Nephron (organoid): ENCODE measurements at regions not wholly inside any gene's neighbourhood (a gene's known extent, or its start where the extent isn't known, plus 50 kb on each side); places are given as distances from the start of the nearest gene placed in this dataset.

Experiments
- H3K27ac Mint-ChIP-seq, 3 experiments: 2 replicates each; pipeline ENCODE4 v1.8.0; 2020; ENCODE audit warnings: mixed read lengths in 3 of 3, mild to moderate bottlenecking in 2 of 3, moderate library complexity in 1 of 3
- H3K27me3 Mint-ChIP-seq: 2 replicates; pipeline ENCODE4 v1.8.0; 2021; ENCODE audit warnings: low read depth, mild to moderate bottlenecking, moderate library complexity, mixed read lengths
- H3K36me3 Mint-ChIP-seq: 2 replicates; pipeline ENCODE4 v1.8.0; 2020; ENCODE audit warnings: low read depth, mixed read lengths
- H3K4me1 Mint-ChIP-seq: 2 replicates; pipeline ENCODE4 v1.8.0; 2020; ENCODE audit warnings: mixed read lengths
- H3K4me3 Mint-ChIP-seq, 3 experiments: 2 replicates each; pipeline ENCODE4 v1.8.0; 2020; ENCODE audit warnings: mild to moderate bottlenecking in 3 of 3, mixed read lengths in 3 of 3, moderate library complexity in 2 of 3
- H3K9me3 Mint-ChIP-seq: 2 replicates; pipeline ENCODE4 v1.8.0; 2020; ENCODE audit warnings: mixed read lengths
- TF ChIP-seq, protein P1 (sequence below), 3 experiments: fragments of 200-600 bp; sonication (generic); IDR thresholded peaks; one replicate each; pipeline ENCODE4 v1.5.0; 2021; ENCODE audit warnings: antibody characterized with exemption in 3 of 3; ENCODE audit not compliant: unreplicated experiment in 3 of 3

DNA sequence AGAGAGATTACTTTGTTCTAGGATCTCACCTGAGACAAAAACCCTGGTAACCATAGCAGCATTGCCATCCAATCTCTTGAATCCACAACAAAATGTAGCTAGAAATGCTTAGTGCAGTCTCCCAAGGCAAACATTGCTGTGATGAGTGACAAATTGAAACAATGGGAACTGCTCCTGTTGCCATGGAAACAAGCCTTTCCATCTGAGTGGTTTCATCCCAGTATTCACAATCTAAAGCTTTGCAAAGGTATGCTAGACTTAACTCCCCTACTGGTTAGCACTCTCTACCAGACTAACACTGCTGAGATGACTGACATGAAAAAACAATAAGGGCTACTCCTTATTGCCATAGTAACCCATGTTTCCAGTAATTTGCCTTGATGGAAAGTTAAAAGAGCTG, 172.6 kb upstream of the CNTN3 start:
- Mint-ChIP-seq H3K4me1 (no peaks in the 10 kb centered on the region), H3K27ac (no peak overlapping the region), H3K4me3 (no peak overlapping the region), H3K36me3 (no peaks in the 10 kb centered on the region), H3K9me3 (no peaks in the 10 kb centered on the region), H3K27me3 (no peaks in the 10 kb centered on the region)
- TF ChIP-seq, protein P1, sequence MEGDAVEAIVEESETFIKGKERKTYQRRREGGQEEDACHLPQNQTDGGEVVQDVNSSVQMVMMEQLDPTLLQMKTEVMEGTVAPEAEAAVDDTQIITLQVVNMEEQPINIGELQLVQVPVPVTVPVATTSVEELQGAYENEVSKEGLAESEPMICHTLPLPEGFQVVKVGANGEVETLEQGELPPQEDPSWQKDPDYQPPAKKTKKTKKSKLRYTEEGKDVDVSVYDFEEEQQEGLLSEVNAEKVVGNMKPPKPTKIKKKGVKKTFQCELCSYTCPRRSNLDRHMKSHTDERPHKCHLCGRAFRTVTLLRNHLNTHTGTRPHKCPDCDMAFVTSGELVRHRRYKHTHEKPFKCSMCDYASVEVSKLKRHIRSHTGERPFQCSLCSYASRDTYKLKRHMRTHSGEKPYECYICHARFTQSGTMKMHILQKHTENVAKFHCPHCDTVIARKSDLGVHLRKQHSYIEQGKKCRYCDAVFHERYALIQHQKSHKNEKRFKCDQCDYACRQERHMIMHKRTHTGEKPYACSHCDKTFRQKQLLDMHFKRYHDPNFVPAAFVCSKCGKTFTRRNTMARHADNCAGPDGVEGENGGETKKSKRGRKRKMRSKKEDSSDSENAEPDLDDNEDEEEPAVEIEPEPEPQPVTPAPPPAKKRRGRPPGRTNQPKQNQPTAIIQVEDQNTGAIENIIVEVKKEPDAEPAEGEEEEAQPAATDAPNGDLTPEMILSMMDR (IDR thresholded peaks at IDR 0.05; ENCODE audit: unreplicated experiment in 3 of 3) = no peak

DNA sequence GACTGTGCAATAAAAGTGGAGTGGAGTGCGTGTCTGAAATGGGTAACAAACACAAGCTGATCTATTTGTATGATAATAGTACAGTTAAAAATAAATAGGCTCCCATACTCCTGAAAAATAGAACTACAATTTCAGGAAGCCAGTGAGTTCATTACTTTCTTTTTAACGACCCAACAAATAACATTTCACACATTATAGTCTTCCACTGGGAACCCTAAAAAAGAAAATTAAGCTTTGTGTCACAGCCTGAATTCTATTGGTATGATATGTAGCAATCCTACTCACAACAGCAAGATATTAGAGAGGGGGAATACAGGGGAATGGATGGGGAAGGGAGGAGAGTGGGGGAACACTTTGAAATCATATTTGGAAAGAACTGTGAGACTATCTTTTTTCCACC, 156.9 kb upstream of the CNTN3 start:
- H3K4me3 Mint-ChIP-seq = no peak overlapping the region
- no peaks in the 10 kb centered on the region for H3K27me3 Mint-ChIP-seq
- no peaks in the 10 kb centered on the region for H3K9me3 Mint-ChIP-seq
- TF ChIP-seq, protein P1 (IDR thresholded peaks at IDR 0.05; ENCODE audit: unreplicated experiment in 3 of 3) = no peak
- no peaks in the 10 kb centered on the region for H3K36me3 Mint-ChIP-seq
- no peak overlapping the region for H3K27ac Mint-ChIP-seq
- H3K4me1 Mint-ChIP-seq = no peaks in the 10 kb centered on the region

DNA sequence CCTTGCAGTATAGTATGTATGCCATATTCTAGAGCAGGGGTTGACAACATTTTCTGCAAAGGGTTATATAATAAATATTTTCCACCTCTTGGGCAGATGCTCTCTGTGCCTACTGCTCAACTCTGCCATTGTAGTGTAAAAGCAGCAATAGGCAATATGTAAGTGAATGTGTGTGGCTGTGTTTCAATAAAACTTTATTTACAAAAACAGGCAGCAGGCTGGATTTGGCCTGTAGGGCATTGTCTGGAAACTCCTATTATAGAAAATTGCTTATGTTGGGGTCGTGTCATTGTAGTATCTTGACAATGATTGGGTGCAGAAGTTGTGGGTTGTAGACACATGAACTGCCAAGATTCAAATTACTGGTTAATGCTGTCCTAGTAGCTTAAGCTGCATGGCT, 153.6 kb upstream of the CNTN3 start:
- Mint-ChIP-seq H3K9me3 (no peaks in the 10 kb centered on the region), H3K27ac (no peak overlapping the region), H3K36me3 (no peaks in the 10 kb centered on the region), H3K4me3 (no peak overlapping the region), H3K4me1 (no peaks in the 10 kb centered on the region), H3K27me3 (no peaks in the 10 kb centered on the region)
- TF ChIP-seq, protein P1 (IDR thresholded peaks at IDR 0.05; ENCODE audit: unreplicated experiment in 3 of 3) = no peak

DNA sequence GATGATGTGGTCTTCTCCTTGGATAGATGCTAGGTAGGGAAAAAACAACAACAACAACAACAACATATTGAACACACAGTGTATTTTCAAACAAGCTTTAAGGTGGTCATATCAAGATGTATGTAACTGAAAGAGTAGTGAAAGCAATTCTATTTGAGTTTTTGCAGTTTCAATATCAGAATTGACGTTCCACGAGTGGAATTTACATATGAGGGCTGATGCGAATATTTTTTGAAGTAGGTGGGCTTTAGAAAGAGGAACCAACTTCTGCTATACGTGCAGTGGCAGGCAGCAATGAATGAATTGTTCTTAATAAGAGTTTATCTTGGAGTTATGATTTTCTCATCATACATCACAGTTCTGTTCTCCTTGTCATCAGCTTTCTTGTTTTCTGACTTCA, 151.9 kb upstream of the CNTN3 start:
- TF ChIP-seq, protein P1 (IDR thresholded peaks at IDR 0.05; ENCODE audit: unreplicated experiment in 3 of 3) = no peak
- Mint-ChIP-seq H3K4me3 (no peak overlapping the region), H3K27ac (no peak overlapping the region), H3K36me3 (no peaks in the 10 kb centered on the region), H3K9me3 (no peaks in the 10 kb centered on the region), H3K4me1 (no peaks in the 10 kb centered on the region), H3K27me3 (no peaks in the 10 kb centered on the region)

DNA sequence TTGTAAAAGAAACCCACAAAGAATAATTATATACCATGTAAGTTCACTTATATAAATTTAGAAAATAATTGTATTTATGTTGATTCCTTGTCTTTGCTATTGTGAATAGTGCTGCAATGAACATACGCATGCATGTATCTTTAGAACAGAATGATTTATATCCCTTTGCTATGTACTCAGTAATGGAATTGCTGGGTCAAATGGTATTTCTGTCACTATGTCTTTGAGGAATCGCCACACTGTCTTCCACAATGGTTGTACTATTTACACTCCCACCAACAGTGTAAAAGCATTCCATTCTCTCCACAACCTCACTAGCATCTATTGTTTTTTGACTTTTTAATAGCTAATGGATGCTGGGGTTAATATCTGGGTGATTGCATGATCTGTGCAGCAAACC, 149.4 kb upstream of the CNTN3 start:
- Mint-ChIP-seq H3K4me3 (no peak overlapping the region), H3K27me3 (no peaks in the 10 kb centered on the region), H3K9me3 (no peaks in the 10 kb centered on the region), H3K36me3 (no peaks in the 10 kb centered on the region), H3K27ac (no peak overlapping the region), H3K4me1 (no peaks in the 10 kb centered on the region)
- TF ChIP-seq, protein P1 (IDR thresholded peaks at IDR 0.05; ENCODE audit: unreplicated experiment in 3 of 3) = no peak

DNA sequence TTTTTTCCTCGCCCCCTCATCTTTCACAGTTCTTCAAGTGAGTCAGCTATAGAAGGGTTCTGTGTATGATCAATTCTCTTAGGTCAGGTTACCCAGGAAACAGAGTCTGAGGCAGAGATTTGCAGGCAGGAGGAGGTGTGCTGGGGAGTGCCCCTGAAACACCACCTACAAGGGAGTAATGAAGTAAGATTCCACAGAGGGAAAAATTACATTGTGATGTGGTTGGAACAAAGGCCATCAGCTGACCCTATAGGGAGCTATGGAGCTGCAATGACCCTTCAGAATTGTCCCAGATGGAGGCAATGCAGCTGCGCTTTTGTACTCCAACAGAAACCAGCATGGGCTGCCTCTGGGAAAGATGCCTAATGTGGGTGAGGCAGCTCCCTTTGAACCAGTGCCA, 142.2 kb upstream of the CNTN3 start:
- H3K4me3 Mint-ChIP-seq = no peak overlapping the region
- no peaks in the 10 kb centered on the region for H3K9me3 Mint-ChIP-seq
- no peaks in the 10 kb centered on the region for H3K4me1 Mint-ChIP-seq
- H3K27me3 Mint-ChIP-seq = no peaks in the 10 kb centered on the region
- H3K27ac Mint-ChIP-seq = no peak overlapping the region
- no peaks in the 10 kb centered on the region for H3K36me3 Mint-ChIP-seq
- TF ChIP-seq, protein P1 (IDR thresholded peaks at IDR 0.05; ENCODE audit: unreplicated experiment in 3 of 3) = no peak
